H1 (cell line): ENCODE measurements at regions not wholly inside any gene's neighbourhood (a gene's known extent, or its start where the extent isn't known, plus 50 kb on each side); places are given as distances from the start of the nearest gene placed in this dataset.

Source experiments
- CTCF ChIA-PET: fragments of 300-600 bp; sonication (Branson Sonifier 250); formaldehyde crosslinking; loops from one replicate; lab custom pipeline; 2021; ENCODE audit not compliant: partially characterized antibody; lab: Charles Lee
- POLR2A ChIA-PET: fragments of 300-600 bp; sonication (Branson Sonifier 250); formaldehyde crosslinking; loops from one replicate; lab custom pipeline; 2021; ENCODE audit warnings: inconsistent platforms; ENCODE audit not compliant: partially characterized antibody; lab: Charles Lee
- DNase-seq, 2 experiments: peaks; one replicate each; pipeline versions ENCODE4 v3.0.0 to v3.0.0-alpha.2; 2010 to 2022; ENCODE audit warnings: low spot score in 2 of 2, low read depth in 1 of 2, mixed read lengths in 1 of 2
- FAIRE-seq: peaks from 2 replicates; lab custom pipeline; 2011; peaks lifted over from hg19 to GRCh38; lab: Jason Lieb, UNC
- H2AFZ ChIP-seq: 2 replicates; pipeline ENCODE4 v1.8.1; 2012; ENCODE audit warnings: low read length, inconsistent platforms
- H2AK5ac ChIP-seq: 2 replicates; pipeline ENCODE4 v1.6.1; 2013; ENCODE audit warnings: low read depth, low read length
- H2BK120ac ChIP-seq: replicated peaks from 2 replicates; pipeline ENCODE3; 2013; ENCODE audit warnings: low read depth, low read length, inconsistent platforms
- H2BK12ac ChIP-seq: 2 replicates; pipeline ENCODE4 v1.6.1; 2013; ENCODE audit warnings: low read depth, low read length
- H2BK15ac ChIP-seq: 2 replicates; pipeline ENCODE4 v1.6.1; 2013; ENCODE audit warnings: low read length
- H2BK20ac ChIP-seq: 2 replicates; pipeline ENCODE4 v1.6.1; 2013; ENCODE audit warnings: low read length
- H2BK5ac ChIP-seq: 2 replicates; pipeline ENCODE4 v1.6.1; 2013; ENCODE audit warnings: low read depth, low read length
- H3K14ac ChIP-seq: 2 replicates; pipeline ENCODE4 v1.6.1; 2013; ENCODE audit warnings: inconsistent platforms; ENCODE audit not compliant: insufficient read length
- H3K18ac ChIP-seq: 2 replicates; pipeline ENCODE4 v1.6.1; 2013; ENCODE audit warnings: low read length; ENCODE audit errors: extremely low read depth
- H3K23ac ChIP-seq: 2 replicates; pipeline ENCODE4 v1.6.1; 2013; ENCODE audit warnings: inconsistent platforms; ENCODE audit not compliant: insufficient read length
- H3K23me2 ChIP-seq: 2 replicates; pipeline ENCODE4 v1.6.1; 2013; ENCODE audit warnings: low read depth, low read length
- H3K27ac ChIP-seq: 2 replicates; pipeline ENCODE4 v1.6.1; 2011; ENCODE audit warnings: low read depth, low read length, inconsistent platforms
- H3K27me3 ChIP-seq, 4 experiments: replicated peaks in 1 of 4; 1 replicate in 1 of 4; 2 replicates in 3 of 4; pipeline versions ENCODE4 v1.6.1 to v1.8.1; 2011 to 2013; ENCODE audit warnings: low read length in 3 of 4, mild to moderate bottlenecking in 3 of 4, inconsistent platforms in 2 of 4, mixed read lengths in 2 of 4, moderate library complexity in 1 of 4; ENCODE audit not compliant: control insufficient read depth in 3 of 4, insufficient read depth in 3 of 4; ENCODE audit errors: extremely low read depth in 1 of 4
- H3K36me3 ChIP-seq, 4 experiments: 2 replicates each; pipeline versions ENCODE4 v1.6.1 to v1.8.1; 2011 to 2013; ENCODE audit warnings: mild to moderate bottlenecking in 4 of 4, low read length in 3 of 4, moderate library complexity in 2 of 4, control low read depth in 1 of 4, inconsistent platforms in 1 of 4; ENCODE audit not compliant: insufficient read depth in 4 of 4, control insufficient read depth in 2 of 4
- H3K4ac ChIP-seq: replicated peaks from 2 replicates; pipeline ENCODE3; 2013; ENCODE audit warnings: low read length, low read depth, mixed read lengths, inconsistent platforms; ENCODE audit not compliant: insufficient read length
- H3K4me1 ChIP-seq, 4 experiments: replicated peaks in 1 of 4; 1 replicate in 1 of 4; 2 replicates in 3 of 4; pipeline versions ENCODE4 v1.6.1 to v1.8.1; 2011 to 2013; ENCODE audit warnings: low read length in 3 of 4, inconsistent platforms in 2 of 4, mixed read lengths in 1 of 4; ENCODE audit not compliant: insufficient read depth in 4 of 4, control insufficient read depth in 3 of 4
- H3K4me2 ChIP-seq, 2 experiments: 2 replicates each; pipeline versions ENCODE4 v1.6.1 to v1.8.1; 2011 to 2013; ENCODE audit warnings: low read depth in 2 of 2, low read length in 2 of 2, control low read depth in 1 of 2, inconsistent platforms in 1 of 2, mild to moderate bottlenecking in 1 of 2; ENCODE audit not compliant: insufficient read depth in 1 of 2
- H3K4me3 ChIP-seq, 4 experiments: fragments of 200-600, 300-600 bp in 1 of 4; sonication (generic), shearing (Covaris generic), sonication (Bioruptor Twin) in 1 of 4; 2 replicates each; pipeline versions ENCODE4 v1.5.1 to v1.8.1; 2011 to 2016; ENCODE audit warnings: low read length in 4 of 4, low read depth in 3 of 4, control low read depth in 2 of 4, inconsistent platforms in 2 of 4, mild to moderate bottlenecking in 2 of 4, mixed read lengths in 1 of 4, moderate library complexity in 1 of 4; ENCODE audit not compliant: insufficient read depth in 2 of 4; ENCODE audit errors: extremely low read depth in 1 of 4
- H3K56ac ChIP-seq: replicated peaks from 2 replicates; pipeline ENCODE3; 2013; ENCODE audit warnings: low read depth, mild to moderate bottlenecking, mixed read lengths, low read length, inconsistent platforms; ENCODE audit not compliant: insufficient read length
- H3K79me1 ChIP-seq: 2 replicates; pipeline ENCODE4 v1.6.1; 2013; ENCODE audit warnings: low read depth, low read length, control low read depth
- H3K79me2 ChIP-seq, 2 experiments: 2 replicates each; pipeline versions ENCODE4 v1.6.1 to v1.8.1; 2012 to 2013; ENCODE audit warnings: low read length in 2 of 2, mild to moderate bottlenecking in 2 of 2, inconsistent platforms in 1 of 2; ENCODE audit not compliant: insufficient read depth in 2 of 2, control insufficient read depth in 1 of 2
- H3K9ac ChIP-seq, 4 experiments: replicated peaks in 1 of 4; 1 replicate in 1 of 4; 2 replicates in 3 of 4; pipeline versions ENCODE4 v1.6.1 to v1.8.1; 2011 to 2013; ENCODE audit warnings: low read depth in 3 of 4, low read length in 3 of 4, control low read depth in 2 of 4, mild to moderate bottlenecking in 2 of 4, moderate library complexity in 2 of 4, inconsistent platforms in 1 of 4; ENCODE audit errors: extremely low read depth in 1 of 4
- H3K9me3 ChIP-seq, 2 experiments: 2 replicates each; pipeline versions ENCODE4 v1.6.1 to v1.8.1; 2012 to 2013; ENCODE audit warnings: mild to moderate bottlenecking in 2 of 2, moderate library complexity in 2 of 2, control low read depth in 1 of 2, inconsistent platforms in 1 of 2, low read depth in 1 of 2, low read length in 1 of 2, mixed read lengths in 1 of 2; ENCODE audit not compliant: insufficient read depth in 2 of 2
- H4K20me1 ChIP-seq, 2 experiments: replicated peaks in 1 of 2; 2 replicates each; pipeline versions ENCODE3 to v1.8.1; 2011 to 2013; ENCODE audit warnings: inconsistent platforms in 2 of 2, low read length in 2 of 2, mild to moderate bottlenecking in 1 of 2; ENCODE audit not compliant: insufficient read depth in 2 of 2, control insufficient read depth in 1 of 2
- H4K5ac ChIP-seq: 2 replicates; pipeline ENCODE4 v1.6.1; 2013; ENCODE audit warnings: low read length, low read depth, mixed read lengths, inconsistent platforms; ENCODE audit not compliant: insufficient read length
- H4K8ac ChIP-seq: 2 replicates; pipeline ENCODE4 v1.8.0; 2013; ENCODE audit warnings: mild to moderate bottlenecking, moderate library complexity, low read length, inconsistent platforms; ENCODE audit not compliant: insufficient read depth; ENCODE audit errors: extremely low read depth
- H4K91ac ChIP-seq: replicated peaks from 2 replicates; pipeline ENCODE3; 2013; ENCODE audit warnings: low read length, mixed read lengths, inconsistent platforms; ENCODE audit not compliant: insufficient read length
- EGR1 ChIP-seq: IDR thresholded peaks from 2 replicates; pipeline ENCODE4 v1.6.1; 2011; ENCODE audit warnings: low read depth, low read length, borderline replicate concordance
- EP300 ChIP-seq, 2 experiments: IDR thresholded peaks; 1 replicate in 1 of 2; 2 replicates in 1 of 2; pipeline ENCODE4 v1.6.1; 2011 to 2012; ENCODE audit warnings: low read depth in 2 of 2, low read length in 2 of 2, mild to moderate bottlenecking in 2 of 2, borderline replicate concordance in 1 of 2, inconsistent platforms in 1 of 2, moderate library complexity in 1 of 2
- NRF1 ChIP-seq: IDR thresholded peaks from 2 replicates; pipeline ENCODE4 v1.6.1; 2011; ENCODE audit warnings: mild to moderate bottlenecking, low read depth, low read length, improper control_type of control experiment
- POLR2A ChIP-seq, 2 experiments: IDR thresholded peaks; 1 replicate in 1 of 2; 2 replicates in 1 of 2; pipeline ENCODE4 v1.6.1; 2011; ENCODE audit warnings: low read depth in 2 of 2, low read length in 2 of 2, mild to moderate bottlenecking in 2 of 2; ENCODE audit errors: control extremely low read depth in 1 of 2
- POU5F1 ChIP-seq: IDR thresholded peaks from 2 replicates; pipeline ENCODE4 v1.6.1; 2011; ENCODE audit warnings: low read depth, mild to moderate bottlenecking, low read length, moderate library complexity
- SIN3A ChIP-seq, 2 experiments: IDR thresholded peaks in 1 of 2; conservative IDR thresholded peaks in 1 of 2; 2 replicates each; pipeline ENCODE4 v1.6.1; 2011 to 2012; ENCODE audit warnings: low read length in 2 of 2, improper control_type of control experiment in 1 of 2, low read depth in 1 of 2, mild to moderate bottlenecking in 1 of 2
- SIX5 ChIP-seq: IDR thresholded peaks from 2 replicates; pipeline ENCODE4 v1.6.1; 2011; ENCODE audit warnings: mild to moderate bottlenecking, low read depth, low read length
- SP1 ChIP-seq: IDR thresholded peaks from 2 replicates; pipeline ENCODE4 v1.6.1; 2011; ENCODE audit warnings: low read depth, low read length
- ZNF274 ChIP-seq: IDR thresholded peaks from 2 replicates; pipeline ENCODE4 v1.7.0; 2012; ENCODE audit warnings: low read length, borderline replicate concordance; ENCODE audit errors: extremely low read depth
- WGBS, 2 experiments: shearing (Covaris generic) in 1 of 2; methylation state at CpG; one replicate each; pipeline versions ENCODE4 v1.1.6 to v1.1.7; 2013 to 2015; ENCODE audit warnings: low lambda C conversion rate in 2 of 2, mixed read lengths in 2 of 2, inconsistent platforms in 1 of 2, low coverage in 1 of 2, missing lambda C conversion rate in 1 of 2; ENCODE audit not compliant: insufficient replicate concordance in 2 of 2, insufficient coverage in 1 of 2, insufficient read length in 1 of 2; ENCODE audit errors: extremely low coverage in 1 of 2, missing lambda C conversion rate in 1 of 2; 5-methylcytosine and 5-hydroxymethylcytosine counted together
- TF ChIP-seq, protein P1 (sequence below): IDR thresholded peaks from 2 replicates; pipeline ENCODE4 v1.6.1; 2012; ENCODE audit warnings: inconsistent platforms

DNA sequence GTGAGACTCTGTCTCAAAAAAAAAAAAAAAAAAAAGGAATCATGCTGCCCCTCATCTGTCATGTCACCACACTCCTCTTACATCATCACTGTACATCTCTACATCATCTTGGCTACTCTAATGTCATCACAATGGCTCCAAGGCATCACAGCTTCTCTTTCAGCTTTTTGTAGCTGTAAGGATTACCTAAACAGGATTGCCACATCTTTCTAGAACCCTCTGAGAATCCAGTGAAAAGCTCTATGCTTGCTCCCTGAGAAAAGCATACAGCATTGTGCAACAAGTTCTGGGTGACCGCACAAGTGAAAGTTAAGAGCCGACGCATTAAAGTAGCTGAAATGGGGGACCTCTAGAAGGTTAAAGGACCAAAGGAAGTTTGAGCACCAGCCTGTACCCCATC, 272.5 kb downstream of the C12orf50 start:
- Histone ChIP-seq H2BK5ac (no peak overlapping the region), H2BK20ac (no peak overlapping the region), H3K27ac (no peak overlapping the region), H4K91ac (no peak overlapping the region), H3K56ac (no peak overlapping the region), H3K23ac (no peak overlapping the region), H3K79me1 (no peaks in the 10 kb centered on the region), H3K27me3 (peaks cover 0 to 1% (median 0%) of the 10 kb centered on the region in 4 experiments; a peak in 1 of 7 replicates), H3K36me3 (no peaks in the 10 kb centered on the region), H4K8ac (no peak overlapping the region), H3K4me1 (no peaks in the 10 kb centered on the region), H2BK120ac (no peak overlapping the region), H3K18ac (no peak overlapping the region), H3K9me3 (no peaks in the 10 kb centered on the region), H3K79me2 (no peaks in the 10 kb centered on the region), H3K9ac (no peak overlapping the region), H4K5ac (no peak overlapping the region), H2AK5ac (no peak overlapping the region), H3K14ac (no peak overlapping the region), H4K20me1 (no peaks in the 10 kb centered on the region), H3K4me3 (no peak overlapping the region), H2AFZ (no peak overlapping the region), H3K4ac (no peak overlapping the region), H2BK15ac (no peak overlapping the region), H3K4me2 (no peak overlapping the region), H3K23me2 (no peaks in the 10 kb centered on the region), H2BK12ac (no peak overlapping the region)
- CTCF ChIA-PET: interaction anchor here (0.7 kb wide), 1 partner anchor 77 kb away, joined by 3 read pairs; no protein-coding TSS in a partner anchor
- POLR2A ChIA-PET: no interaction called here
- FAIRE-seq (no peak), DNase-seq (no peak)
- TF ChIP-seq EGR1: no peak
- TF ChIP-seq ZNF274: no peak
- no peak for TF ChIP-seq SIN3A (conservative IDR thresholded peaks at IDR 0.05 in 1 of 2, IDR thresholded peaks at IDR 0.05 in 1 of 2; ENCODE audit: low read depth in 1 of 2, low read length in 2 of 2)
- TF ChIP-seq, protein P1, sequence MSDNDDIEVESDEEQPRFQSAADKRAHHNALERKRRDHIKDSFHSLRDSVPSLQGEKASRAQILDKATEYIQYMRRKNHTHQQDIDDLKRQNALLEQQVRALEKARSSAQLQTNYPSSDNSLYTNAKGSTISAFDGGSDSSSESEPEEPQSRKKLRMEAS: no peak
- TF ChIP-seq POLR2A (IDR thresholded peaks at IDR 0.05; ENCODE audit: control extremely low read depth in 1 of 2, low read depth in 2 of 2, low read length in 2 of 2): no peak
- TF ChIP-seq NRF1: no peak
- no peak for TF ChIP-seq POU5F1
- TF ChIP-seq EP300 (IDR thresholded peaks at IDR 0.05; ENCODE audit: borderline replicate concordance in 1 of 2, low read depth in 2 of 2, low read length in 2 of 2): no peak
- TF ChIP-seq SP1: no peak
- TF ChIP-seq SIX5: no peak
- WGBS, 2 experiments: 100% methylated on average over 3 of the region's 3 CpGs; no CpG with 5 or more reads in 1 of the 2 experiments
